ENCODE measurements at regions not wholly inside any gene's neighbourhood (a gene's known extent, or its start where the extent isn't known, plus 50 kb on each side); places are given as distances from the start of the nearest gene placed in this dataset.

DNA sequence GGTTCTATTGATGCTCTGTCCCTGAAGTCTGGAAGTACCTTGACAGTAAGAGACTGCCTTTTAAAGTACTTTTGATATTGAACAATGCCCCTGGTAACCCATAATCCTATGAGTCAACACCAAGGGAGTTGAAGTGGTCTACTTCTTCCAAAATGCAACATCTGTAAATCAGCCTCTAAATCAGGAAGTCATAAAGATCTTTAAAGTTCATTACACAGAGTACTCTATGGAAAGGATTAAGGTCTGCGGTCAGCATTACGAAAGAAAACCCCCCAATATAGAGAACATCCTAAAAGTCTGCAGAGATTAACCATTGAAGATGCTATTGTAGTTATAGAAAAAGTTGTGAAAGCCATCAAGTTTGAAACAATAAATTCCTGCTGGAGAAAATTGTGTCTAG is 52.7 kb upstream of the CMC1 start:
- intact Hi-C loops (cut with micrococcal nuclease) (no loop called here), dilution Hi-C loops (cut with MboI; ENCODE audit: extremely low pct_ligation_motif_present, low sequenced_read_pairs) (no loop called here)
- BruUV-seq (replicated peaks): no TSS peak
- Histone ChIP-seq H3K9me3 (replicated peaks; ENCODE audit: control insufficient read depth, insufficient read depth, low read length) (no peaks in the 10 kb centered on the region), H3K36me3 (ENCODE audit: control insufficient read depth in 2 of 2, extremely low read depth in 1 of 2, insufficient read depth in 2 of 2, low read length in 2 of 2) (no peaks in the 10 kb centered on the region), H3K4me1 (ENCODE audit: control insufficient read depth, extremely low read depth, insufficient read depth, low read length) (no peaks in the 10 kb centered on the region), H3K4me3 (replicated peaks in 1 of 3; ENCODE audit: insufficient read depth in 1 of 3, low read depth in 1 of 3, low read length in 3 of 3) (no peak overlapping the region), H3K27me3 (ENCODE audit: control insufficient read depth in 2 of 2, insufficient read depth in 2 of 2, low read length in 2 of 2) (no peaks in the 10 kb centered on the region), H3K9me1 (replicated peaks; ENCODE audit: control insufficient read depth, extremely low read depth, insufficient read depth, low read length) (no peaks in the 10 kb centered on the region), H3K79me2 (ENCODE audit: control insufficient read depth, insufficient read depth, low read length) (no peaks in the 10 kb centered on the region), H3K9ac (replicated peaks; ENCODE audit: extremely low read depth, insufficient read depth, low read length) (no peak overlapping the region), H4K20me1 (replicated peaks; ENCODE audit: control insufficient read depth, extremely low read depth, insufficient read depth, low read length) (no peaks in the 10 kb centered on the region), H2AFZ (ENCODE audit: low read depth, low read length) (no peak overlapping the region), H3K4me2 (ENCODE audit: insufficient read depth, low read length) (no peak overlapping the region), H3K27ac (ENCODE audit: insufficient read depth, low read depth, low read length) (no peak overlapping the region)
- TF ChIP-seq GATA2 (IDR thresholded peaks at IDR 0.05; ENCODE audit: insufficient read depth, insufficient read length, low read depth, low read length) (no peak), POLR2AphosphoS5 (IDR thresholded peaks at IDR 0.05; ENCODE audit: insufficient read depth, low read depth, low read length) (no peak)
- DNase-seq (ENCODE audit: low read depth, low spot score) (no peak), FAIRE-seq (no peak)
- ChIA-PET CTCF (no interaction called here), POLR2A (no interaction called here)

DNA sequence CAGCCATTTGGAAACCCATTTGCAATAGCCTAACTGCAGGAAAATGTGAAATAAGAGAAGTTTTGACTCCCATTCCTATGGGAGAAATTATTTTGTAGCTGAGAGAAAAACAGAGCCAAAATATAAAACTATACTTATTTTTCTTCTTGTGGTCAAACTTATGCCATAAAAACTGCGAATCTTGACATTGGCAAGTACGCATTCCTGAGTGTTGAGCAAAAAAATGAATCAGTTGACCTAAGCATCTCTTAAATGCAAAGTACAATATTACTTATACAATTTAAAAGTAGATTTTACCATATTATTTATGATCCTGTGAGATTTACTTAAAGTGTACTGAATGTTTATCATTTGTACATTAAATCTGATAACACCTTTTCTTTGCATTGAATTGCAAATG is 50.1 kb upstream of the CMC1 start:
- ChIA-PET POLR2A (no interaction called here), CTCF (no interaction called here)
- Histone ChIP-seq H2AFZ (ENCODE audit: low read depth, low read length) (no peak overlapping the region), H3K4me2 (ENCODE audit: insufficient read depth, low read length) (no peak overlapping the region), H3K9ac (replicated peaks; ENCODE audit: extremely low read depth, insufficient read depth, low read length) (no peak overlapping the region), H3K9me3 (replicated peaks; ENCODE audit: control insufficient read depth, insufficient read depth, low read length) (no peaks in the 10 kb centered on the region), H4K20me1 (replicated peaks; ENCODE audit: control insufficient read depth, extremely low read depth, insufficient read depth, low read length) (no peaks in the 10 kb centered on the region), H3K79me2 (ENCODE audit: control insufficient read depth, insufficient read depth, low read length) (no peaks in the 10 kb centered on the region), H3K27ac (ENCODE audit: insufficient read depth, low read depth, low read length) (no peak overlapping the region), H3K4me3 (replicated peaks in 1 of 3; ENCODE audit: insufficient read depth in 1 of 3, low read depth in 1 of 3, low read length in 3 of 3) (no peak overlapping the region), H3K9me1 (replicated peaks; ENCODE audit: control insufficient read depth, extremely low read depth, insufficient read depth, low read length) (no peaks in the 10 kb centered on the region), H3K27me3 (ENCODE audit: control insufficient read depth in 2 of 2, insufficient read depth in 2 of 2, low read length in 2 of 2) (no peaks in the 10 kb centered on the region), H3K36me3 (ENCODE audit: control insufficient read depth in 2 of 2, extremely low read depth in 1 of 2, insufficient read depth in 2 of 2, low read length in 2 of 2) (no peaks in the 10 kb centered on the region), H3K4me1 (ENCODE audit: control insufficient read depth, extremely low read depth, insufficient read depth, low read length) (no peaks in the 10 kb centered on the region)
- BruUV-seq (replicated peaks): no TSS peak
- intact Hi-C loops (cut with micrococcal nuclease) (no loop called here), dilution Hi-C loops (cut with MboI; ENCODE audit: extremely low pct_ligation_motif_present, low sequenced_read_pairs) (no loop called here)
- no peak for FAIRE-seq
- DNase-seq (ENCODE audit: low read depth, low spot score): no peak
- TF ChIP-seq FOS (IDR thresholded peaks at IDR 0.05; ENCODE audit: borderline replicate concordance, insufficient read depth, low read length): no peak
- no peak for TF ChIP-seq POLR2AphosphoS5 (IDR thresholded peaks at IDR 0.05; ENCODE audit: insufficient read depth, low read depth, low read length)
- no peak for TF ChIP-seq MYC (IDR thresholded peaks at IDR 0.05; ENCODE audit: low read depth, low read length)
- TF ChIP-seq, protein P1, sequence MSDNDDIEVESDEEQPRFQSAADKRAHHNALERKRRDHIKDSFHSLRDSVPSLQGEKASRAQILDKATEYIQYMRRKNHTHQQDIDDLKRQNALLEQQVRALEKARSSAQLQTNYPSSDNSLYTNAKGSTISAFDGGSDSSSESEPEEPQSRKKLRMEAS (IDR thresholded peaks at IDR 0.05; ENCODE audit: insufficient read depth, insufficient read length): no peak
- no peak for TF ChIP-seq POLR2A (IDR thresholded peaks at IDR 0.05; ENCODE audit: low read depth, low read length)
- TF ChIP-seq, protein P2, sequence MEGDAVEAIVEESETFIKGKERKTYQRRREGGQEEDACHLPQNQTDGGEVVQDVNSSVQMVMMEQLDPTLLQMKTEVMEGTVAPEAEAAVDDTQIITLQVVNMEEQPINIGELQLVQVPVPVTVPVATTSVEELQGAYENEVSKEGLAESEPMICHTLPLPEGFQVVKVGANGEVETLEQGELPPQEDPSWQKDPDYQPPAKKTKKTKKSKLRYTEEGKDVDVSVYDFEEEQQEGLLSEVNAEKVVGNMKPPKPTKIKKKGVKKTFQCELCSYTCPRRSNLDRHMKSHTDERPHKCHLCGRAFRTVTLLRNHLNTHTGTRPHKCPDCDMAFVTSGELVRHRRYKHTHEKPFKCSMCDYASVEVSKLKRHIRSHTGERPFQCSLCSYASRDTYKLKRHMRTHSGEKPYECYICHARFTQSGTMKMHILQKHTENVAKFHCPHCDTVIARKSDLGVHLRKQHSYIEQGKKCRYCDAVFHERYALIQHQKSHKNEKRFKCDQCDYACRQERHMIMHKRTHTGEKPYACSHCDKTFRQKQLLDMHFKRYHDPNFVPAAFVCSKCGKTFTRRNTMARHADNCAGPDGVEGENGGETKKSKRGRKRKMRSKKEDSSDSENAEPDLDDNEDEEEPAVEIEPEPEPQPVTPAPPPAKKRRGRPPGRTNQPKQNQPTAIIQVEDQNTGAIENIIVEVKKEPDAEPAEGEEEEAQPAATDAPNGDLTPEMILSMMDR (IDR thresholded peaks at IDR 0.05; ENCODE audit: extremely low read depth in 1 of 2, insufficient read depth in 1 of 2, low read depth in 1 of 2, low read length in 2 of 2): no peak
- no peak for TF ChIP-seq GATA2 (IDR thresholded peaks at IDR 0.05; ENCODE audit: insufficient read depth, insufficient read length, low read depth, low read length)
- no peak for TF ChIP-seq JUN (IDR thresholded peaks at IDR 0.05; ENCODE audit: borderline replicate concordance, insufficient read depth, insufficient read length, low read depth)
- no peak for TF ChIP-seq EZH2 (IDR thresholded peaks at IDR 0.05; ENCODE audit: borderline replicate concordance, low read depth, low read length, severe bottlenecking)
